Pulmonary artery endothelial cell (primary cell): ENCODE measurements at regions not wholly inside any gene's neighbourhood (a gene's known extent, or its start where the extent isn't known, plus 50 kb on each side); places are given as distances from the start of the nearest gene placed in this dataset.
"Not testable (repeated sequence)": the region's sequence is repeated elsewhere in the genome, so short reads cannot be mapped to it uniquely, and the experiment has no call there.

Experiments used
- DNase-seq: peaks from one replicate; pipeline ENCODE4 v3.0.0-alpha.2; 2011; ENCODE audit warnings: low read depth, low spot score

DNA sequence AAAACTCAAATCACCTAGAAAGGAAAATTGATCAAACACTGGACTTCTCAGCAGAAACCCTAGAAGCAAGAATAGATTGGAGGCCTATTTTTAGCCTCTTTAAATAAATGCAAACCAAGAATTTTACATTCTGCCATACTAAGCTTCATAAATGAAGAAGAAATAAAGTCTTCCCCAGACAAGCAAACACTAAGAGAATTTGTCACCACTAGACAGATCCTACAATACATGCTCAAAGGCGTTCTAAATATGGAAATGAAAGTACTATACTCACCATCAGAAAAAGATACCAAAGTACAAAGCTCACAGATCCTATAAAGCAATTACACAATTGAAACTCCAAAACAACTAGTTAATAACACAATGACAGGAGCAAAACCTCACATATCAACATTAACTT is 578.1 kb downstream of the UQCRFS1 start:
- no peak for DNase-seq

DNA sequence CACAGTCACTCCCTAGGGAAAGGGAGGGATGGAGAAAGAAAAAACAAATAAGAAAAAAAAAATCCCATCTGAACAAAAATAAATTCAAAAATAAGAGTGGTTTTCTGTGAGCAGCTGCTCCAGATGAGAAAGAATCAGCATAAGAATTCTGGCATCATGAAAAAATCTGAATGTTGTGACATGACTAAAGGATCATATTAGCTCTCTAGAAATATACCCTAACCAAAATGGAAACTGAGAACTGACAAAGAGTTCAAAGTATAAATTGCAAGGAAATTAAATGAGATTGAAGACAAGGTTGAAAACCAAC is 579.0 kb downstream of the UQCRFS1 start:
- no peak for DNase-seq

GRCh38 chr19:28633319-28634018 is 579.5 kb downstream of the UQCRFS1 start:
- DNase-seq: no peak

GRCh38 chr19:28632371-28633080 is 580.4 kb downstream of the UQCRFS1 start:
- no peak for DNase-seq

GRCh38 chr19:28631961-28632360 is 581.0 kb downstream of the UQCRFS1 start:
- no peak for DNase-seq

DNA sequence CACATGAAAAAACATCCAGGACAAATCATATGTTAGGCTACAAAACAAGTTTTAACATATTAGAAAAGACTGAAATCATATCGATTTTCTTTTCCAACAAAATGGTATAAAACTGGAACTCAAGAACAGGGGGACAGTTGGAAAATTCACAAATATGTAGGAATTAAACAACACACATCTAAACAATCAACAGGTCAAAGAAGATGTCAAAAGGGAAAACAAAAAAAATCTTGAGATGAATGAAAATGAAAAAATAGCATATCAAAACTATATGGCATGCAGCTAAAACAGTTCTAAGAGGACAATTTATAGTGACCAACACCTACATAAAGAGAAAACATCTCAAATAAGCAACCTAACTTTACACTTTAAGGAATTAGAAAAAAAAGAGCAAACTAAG is 585.3 kb downstream of the UQCRFS1 start:
- DNase-seq: no peak

GRCh38 chr19:28626407-28626806 is 586.5 kb downstream of the UQCRFS1 start:
- not testable (repeated sequence) for DNase-seq

DNA sequence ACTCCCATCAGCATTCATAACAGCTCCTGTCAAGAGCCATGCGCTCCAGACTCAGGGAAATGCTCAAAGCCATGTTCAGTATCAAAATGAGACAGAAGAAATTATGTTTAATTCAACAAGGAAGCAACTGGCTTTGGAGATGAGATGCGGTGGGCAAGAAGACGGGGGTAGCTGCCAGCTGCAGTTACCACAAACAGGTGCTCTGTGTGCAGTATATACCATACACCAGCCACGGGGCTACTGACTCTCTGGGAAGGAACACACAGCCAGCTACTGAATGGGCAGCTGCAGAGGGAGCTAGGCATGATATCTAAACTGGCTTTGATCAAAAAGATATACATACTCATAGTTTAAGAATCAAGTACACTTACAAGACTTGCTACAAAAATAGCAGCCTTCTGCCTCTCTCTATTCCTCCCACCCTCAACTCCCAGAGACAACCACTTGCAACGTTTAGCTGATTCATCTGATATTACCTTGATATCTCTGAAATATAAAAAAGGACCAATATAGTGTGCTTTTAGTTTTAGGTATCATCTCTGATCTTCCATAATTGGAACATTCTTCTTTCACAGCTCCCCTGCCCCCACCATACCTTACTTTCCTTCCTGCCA is 593.0 kb downstream of the UQCRFS1 start:
- DNase-seq: no peak

GRCh38 chr19:28618504-28618903 is 594.4 kb downstream of the UQCRFS1 start:
- DNase-seq: no peak

DNA sequence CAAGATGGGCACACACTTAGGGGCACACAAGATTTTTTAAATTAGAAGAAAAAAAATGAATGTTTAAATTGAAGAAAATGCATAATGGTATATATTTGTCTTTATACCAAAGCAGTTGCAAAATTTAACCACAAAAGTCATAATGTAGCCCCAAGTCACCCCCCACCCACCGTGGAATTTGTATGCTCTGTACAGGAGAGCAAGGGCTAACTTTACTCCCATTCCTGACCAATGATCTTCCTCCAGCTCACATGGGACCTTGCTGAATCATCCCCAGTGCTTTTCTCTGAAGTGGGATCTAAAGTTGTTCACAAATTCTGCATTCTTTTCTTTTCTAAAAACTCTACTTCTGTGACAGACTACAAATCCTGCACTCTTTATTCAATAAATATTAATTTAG is 597.0 kb downstream of the UQCRFS1 start:
- DNase-seq: no peak

DNA sequence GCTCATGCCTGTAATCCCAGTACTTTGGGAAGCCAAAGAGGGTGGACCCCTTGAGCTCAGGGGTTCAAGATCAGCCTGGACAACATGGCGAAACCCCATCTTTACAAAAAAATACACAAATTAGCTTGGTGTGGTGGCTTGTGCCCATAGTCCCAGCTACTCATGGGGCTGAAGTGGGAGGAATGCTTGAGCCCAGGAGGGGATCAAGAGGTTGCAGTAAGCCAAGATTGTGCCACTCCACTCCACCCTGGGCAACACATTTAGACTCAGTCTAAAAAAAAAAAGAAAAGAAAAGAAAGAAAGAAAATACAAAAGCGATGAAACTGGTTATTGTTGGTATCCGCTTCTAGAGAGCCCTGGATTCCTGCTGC is 597.4 kb downstream of the UQCRFS1 start:
- no peak for DNase-seq

DNA sequence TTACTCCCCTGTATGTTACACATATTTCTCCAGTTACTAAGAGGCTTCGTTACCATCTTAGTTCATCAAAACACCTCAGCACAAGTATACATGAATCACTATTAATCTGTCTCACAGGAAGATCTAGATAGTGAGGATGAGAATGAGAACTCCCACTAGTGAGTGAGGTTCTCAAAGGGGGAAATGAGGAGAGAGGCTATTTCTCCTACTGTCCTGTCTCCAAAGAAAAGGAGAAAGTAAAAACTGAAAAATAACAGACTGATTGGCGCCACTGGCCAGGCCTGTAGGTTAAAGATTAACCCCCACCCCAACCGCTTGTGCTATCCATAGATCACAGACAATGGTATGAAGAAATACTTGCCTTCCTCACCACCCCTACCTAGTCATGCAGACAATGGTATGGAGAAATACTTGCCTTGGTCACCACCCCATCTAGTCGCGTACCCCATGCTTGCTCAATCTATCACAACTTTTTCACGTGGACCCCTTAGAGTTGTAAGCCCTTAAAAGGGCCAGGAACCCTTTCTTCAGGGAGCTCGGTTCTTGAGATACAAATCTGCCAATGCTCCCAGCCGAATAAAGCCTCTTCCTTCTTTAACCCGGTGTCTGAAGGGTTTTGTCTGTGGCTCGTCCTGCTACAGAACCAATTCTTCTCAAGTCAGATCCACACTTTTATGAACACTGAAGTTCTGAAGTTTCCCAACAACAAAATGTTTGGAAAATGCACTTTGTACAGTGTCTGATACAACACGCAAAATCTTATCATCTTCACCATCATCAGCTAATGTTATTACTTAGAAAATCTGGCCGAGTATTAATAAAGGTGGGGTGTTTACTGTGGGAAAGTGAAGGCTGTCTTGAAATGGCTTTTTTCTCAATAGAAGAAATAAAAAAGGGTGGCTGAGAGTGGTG is 598.1 kb downstream of the UQCRFS1 start:
- no peak for DNase-seq

DNA sequence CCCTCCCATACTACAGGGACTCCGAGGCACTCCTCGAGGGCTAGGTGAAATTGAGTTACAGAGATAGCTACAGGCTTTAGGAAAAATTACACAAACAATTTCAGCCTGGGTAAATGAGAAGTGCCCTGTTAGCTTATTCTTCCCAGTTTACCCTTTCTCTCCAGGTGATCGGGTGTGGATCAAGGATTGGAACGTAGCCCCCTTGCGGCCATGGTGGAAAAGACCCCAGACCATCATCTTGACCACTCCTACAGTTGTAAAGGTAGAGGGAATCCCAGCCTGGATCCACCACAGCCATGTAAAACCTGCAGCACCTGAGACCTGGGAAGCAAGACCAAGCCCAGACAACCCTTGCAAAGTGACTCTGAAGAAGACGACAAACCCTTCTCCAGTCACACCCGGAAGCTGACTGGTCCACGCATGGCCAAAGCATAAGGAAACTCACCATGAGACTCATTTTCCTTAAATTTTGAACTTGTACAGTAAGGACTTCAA is 600.6 kb downstream of the UQCRFS1 start:
- no peak for DNase-seq

GRCh38 chr19:28611227-28611914 is 601.6 kb downstream of the UQCRFS1 start:
- not testable (repeated sequence) for DNase-seq

DNA sequence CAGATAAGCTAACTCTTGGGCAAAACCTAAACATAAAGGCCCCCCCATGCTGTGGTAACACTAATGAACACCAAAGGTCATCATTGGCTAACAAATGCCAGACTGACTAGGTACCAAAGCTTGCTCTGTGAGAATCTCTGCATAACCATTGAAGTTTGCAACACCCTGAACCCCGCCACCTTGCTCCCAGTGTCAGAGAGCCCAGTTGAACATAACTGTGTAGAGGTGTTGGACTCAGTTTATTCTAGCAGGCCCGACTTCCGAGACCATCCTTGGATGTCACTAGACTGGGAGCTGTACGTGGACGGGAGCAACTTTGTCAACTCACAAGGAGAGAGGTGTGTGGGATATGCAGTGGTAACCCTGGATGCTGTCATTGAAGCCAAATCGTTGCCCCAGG is 602.2 kb downstream of the UQCRFS1 start:
- DNase-seq: no peak

DNA sequence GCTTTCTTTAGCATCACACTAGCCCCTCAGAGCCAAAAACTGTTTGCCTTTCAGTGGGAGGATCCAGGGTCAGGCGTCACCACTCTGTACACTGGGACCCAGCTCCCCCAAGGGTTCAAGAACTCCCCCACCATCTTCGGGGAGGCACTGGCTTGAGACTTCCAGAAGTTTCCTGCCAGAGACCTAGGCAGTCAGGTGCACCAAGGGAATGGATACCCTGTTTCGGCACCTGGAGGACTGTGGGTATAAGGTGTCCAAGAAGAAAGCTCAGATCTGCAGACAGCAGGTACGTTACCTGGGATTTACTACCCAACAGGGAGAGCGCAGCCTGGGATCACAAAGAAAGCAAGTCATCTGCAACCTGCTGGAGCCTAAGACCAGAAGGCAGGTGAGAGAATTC is 603.0 kb downstream of the UQCRFS1 start:
- DNase-seq: no peak

DNA sequence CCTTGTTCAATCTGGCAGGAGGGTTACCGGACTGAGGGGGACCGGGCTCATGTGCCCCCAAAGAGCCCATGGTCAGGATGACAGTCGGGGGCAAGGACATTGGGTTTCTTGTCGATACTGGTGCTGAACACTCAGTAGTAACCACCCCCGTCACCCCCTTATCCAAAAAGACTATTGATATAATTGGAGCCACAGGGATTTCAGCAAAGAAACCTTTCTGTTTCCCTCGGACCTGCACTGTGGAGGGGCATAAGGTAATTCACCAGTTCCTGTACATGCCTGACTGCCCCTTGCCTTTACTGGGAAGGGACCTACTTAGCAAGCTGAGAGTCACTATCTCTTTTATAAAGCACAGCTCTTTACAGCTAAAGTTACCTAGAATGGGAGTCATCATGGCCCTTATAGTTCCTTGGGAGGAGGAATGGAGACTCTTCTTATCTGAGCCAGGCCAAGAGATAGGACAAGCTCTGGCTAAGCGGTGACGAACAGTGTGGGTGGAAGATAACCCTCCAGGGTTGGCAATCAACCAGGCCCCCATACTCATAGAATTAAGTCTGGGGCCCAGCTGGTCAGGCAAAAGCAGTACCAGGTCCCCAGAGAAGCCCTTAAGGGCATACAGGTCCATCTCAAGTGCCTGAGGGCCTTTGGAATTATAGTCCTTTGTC is 603.7 kb downstream of the UQCRFS1 start:
- no peak for DNase-seq

- no peak for DNase-seq
Observed at GRCh38 chr19:28608292-28608691, 604.7 kb downstream of the UQCRFS1 start.

- DNase-seq: no peak
Observed at GRCh38 chr19:28607066-28607583, 605.8 kb downstream of the UQCRFS1 start.

- DNase-seq: no peak
Observed at GRCh38 chr19:28606269-28607032, 606.5 kb downstream of the UQCRFS1 start.
